ENCODE measurements at regions not wholly inside any gene's neighbourhood (a gene's known extent, or its start where the extent isn't known, plus 50 kb on each side); places are given as distances from the start of the nearest gene placed in this dataset.

DNA sequence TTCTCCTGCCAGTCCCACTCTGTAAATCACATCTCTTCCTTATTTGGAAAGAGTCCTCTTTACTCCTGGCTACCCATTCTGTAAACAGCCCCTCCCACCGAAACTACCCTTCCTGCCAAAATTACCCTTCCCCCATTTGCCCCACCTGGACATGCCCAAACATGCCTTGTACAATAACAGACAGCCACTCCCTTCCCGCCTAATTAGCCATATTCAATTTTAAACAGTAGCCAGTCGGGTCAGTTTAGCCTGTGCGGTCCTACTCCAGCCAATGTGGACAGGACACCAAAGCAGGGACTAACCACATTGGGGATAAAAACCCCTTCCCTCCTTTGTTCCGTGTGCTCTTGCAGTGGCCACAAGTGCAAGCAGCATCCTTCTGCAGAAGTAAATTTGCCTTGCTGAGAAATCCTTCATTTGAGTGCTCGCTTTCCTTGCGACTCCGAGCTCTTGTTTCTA, 56.3 kb upstream of the MAP10 start:
- no peak for DNase-seq
- WGBS, 2 donors = 84 to 85% methylated on average over 8 of the region's 8 CpGs
- H3K9me3 ChIP-seq (ENCODE audit: control insufficient read depth in 4 of 4, insufficient read depth in 3 of 4, low read length in 3 of 4) = peaks cover 0 to 13% (median 6%) of the 10 kb centered on the region in 4 donors
- H3K4me1 ChIP-seq (ENCODE audit: control insufficient read depth in 5 of 5, insufficient read depth in 5 of 5, low read length in 5 of 5) = peaks cover 0 to 4% (median 0%) of the 10 kb centered on the region in 5 donors
- no peak for ATAC-seq (ENCODE audit: insufficient read depth, low FRiP score)
- H3K27ac ChIP-seq (ENCODE audit: low read depth in 1 of 2, low read length in 1 of 2) = no peak overlapping the region
- no peaks in the 10 kb centered on the region for H3K27me3 ChIP-seq (ENCODE audit: control insufficient read depth in 3 of 3, insufficient read depth in 3 of 3, low read length in 2 of 3)
- H3K4me3 ChIP-seq = no peak overlapping the region
- H3K9ac ChIP-seq (ENCODE audit: insufficient read depth in 1 of 2, low read length in 2 of 2) = no peak overlapping the region
- TF ChIP-seq, protein P1, sequence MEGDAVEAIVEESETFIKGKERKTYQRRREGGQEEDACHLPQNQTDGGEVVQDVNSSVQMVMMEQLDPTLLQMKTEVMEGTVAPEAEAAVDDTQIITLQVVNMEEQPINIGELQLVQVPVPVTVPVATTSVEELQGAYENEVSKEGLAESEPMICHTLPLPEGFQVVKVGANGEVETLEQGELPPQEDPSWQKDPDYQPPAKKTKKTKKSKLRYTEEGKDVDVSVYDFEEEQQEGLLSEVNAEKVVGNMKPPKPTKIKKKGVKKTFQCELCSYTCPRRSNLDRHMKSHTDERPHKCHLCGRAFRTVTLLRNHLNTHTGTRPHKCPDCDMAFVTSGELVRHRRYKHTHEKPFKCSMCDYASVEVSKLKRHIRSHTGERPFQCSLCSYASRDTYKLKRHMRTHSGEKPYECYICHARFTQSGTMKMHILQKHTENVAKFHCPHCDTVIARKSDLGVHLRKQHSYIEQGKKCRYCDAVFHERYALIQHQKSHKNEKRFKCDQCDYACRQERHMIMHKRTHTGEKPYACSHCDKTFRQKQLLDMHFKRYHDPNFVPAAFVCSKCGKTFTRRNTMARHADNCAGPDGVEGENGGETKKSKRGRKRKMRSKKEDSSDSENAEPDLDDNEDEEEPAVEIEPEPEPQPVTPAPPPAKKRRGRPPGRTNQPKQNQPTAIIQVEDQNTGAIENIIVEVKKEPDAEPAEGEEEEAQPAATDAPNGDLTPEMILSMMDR (IDR thresholded peaks at IDR 0.05; ENCODE audit: control extremely low read depth, extremely low read depth) = no peak
- H3K36me3 ChIP-seq (ENCODE audit: control insufficient read depth in 4 of 4, insufficient read depth in 4 of 4, low read length in 4 of 4) = no peaks in the 10 kb centered on the region

DNA sequence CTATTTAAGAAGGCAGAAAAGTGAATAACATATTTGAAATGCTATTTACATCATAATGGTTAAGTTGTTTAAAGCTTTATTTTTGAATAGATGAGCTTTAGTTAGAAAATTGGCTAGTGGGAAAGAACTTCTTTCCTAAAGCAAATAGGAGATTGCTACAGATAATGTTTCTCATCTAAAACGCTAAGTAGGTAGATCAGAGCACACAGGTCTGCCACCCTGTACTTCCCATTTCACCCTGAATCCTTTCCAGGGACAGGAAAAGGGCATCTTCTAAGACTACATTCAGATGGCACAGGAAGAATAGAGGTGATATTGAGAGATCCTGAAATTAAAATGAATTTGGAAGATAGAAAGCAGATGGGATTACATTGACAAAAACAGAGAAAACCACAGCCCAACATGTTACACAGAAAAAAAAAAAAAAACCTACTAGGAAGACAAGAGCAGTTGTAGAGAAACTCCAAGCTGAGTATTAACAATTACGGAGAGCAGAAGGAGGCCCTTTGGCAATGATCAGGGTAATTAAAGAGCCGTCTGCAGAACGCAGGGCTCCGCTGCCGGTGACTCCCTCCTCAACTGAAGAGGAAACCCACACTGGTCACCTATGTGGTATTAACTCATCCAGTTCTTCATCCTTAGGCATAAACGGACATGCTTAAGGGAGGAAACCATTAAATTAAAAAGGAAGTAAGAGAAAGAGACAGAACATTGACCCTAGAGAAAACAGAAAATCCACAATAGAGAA, 53.6 kb upstream of the MAP10 start:
- H3K36me3 ChIP-seq (ENCODE audit: control insufficient read depth in 4 of 4, insufficient read depth in 4 of 4, low read length in 4 of 4) = no peaks in the 10 kb centered on the region
- peak in 2 of 3 donors; percentile 40 to 68 for DNase-seq
- H3K9ac ChIP-seq (ENCODE audit: insufficient read depth in 1 of 2, low read length in 2 of 2) = no peak overlapping the region
- TF ChIP-seq, protein P1 (IDR thresholded peaks at IDR 0.05; ENCODE audit: control extremely low read depth, extremely low read depth) = no peak
- H3K27ac ChIP-seq (ENCODE audit: low read depth in 1 of 2, low read length in 1 of 2) = no peak overlapping the region
- ATAC-seq (ENCODE audit: insufficient read depth, low FRiP score) = no peak
- H3K9me3 ChIP-seq (ENCODE audit: control insufficient read depth in 4 of 4, insufficient read depth in 3 of 4, low read length in 3 of 4) = peaks cover 0 to 13% (median 6%) of the 10 kb centered on the region in 4 donors
- no peaks in the 10 kb centered on the region for H3K27me3 ChIP-seq (ENCODE audit: control insufficient read depth in 3 of 3, insufficient read depth in 3 of 3, low read length in 2 of 3)
- WGBS, 2 donors = 13 to 41% methylated on average over 7 of the region's 7 CpGs
- peaks cover 0 to 4% (median 0%) of the 10 kb centered on the region in 5 donors for H3K4me1 ChIP-seq (ENCODE audit: control insufficient read depth in 5 of 5, insufficient read depth in 5 of 5, low read length in 5 of 5)
- no peak overlapping the region for H3K4me3 ChIP-seq

DNA sequence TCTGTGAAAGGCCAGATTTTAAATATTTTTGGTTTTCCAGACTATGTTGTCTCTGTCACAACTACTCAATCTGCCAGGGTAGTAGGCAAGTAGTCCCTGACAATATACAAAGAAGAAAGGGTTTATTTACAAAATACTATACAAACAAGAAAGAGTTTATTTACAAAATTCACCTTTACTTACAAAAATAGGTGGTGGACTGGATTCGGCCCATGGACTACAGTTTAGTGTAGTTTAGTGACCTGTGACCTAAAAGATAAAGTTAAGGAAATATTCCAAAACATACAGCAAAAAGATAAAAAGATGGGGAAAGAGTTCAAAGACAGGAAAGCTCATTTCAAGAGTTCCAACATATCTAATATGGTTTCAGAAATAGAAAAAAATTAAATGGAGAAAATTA, 52.9 kb upstream of the MAP10 start:
- Histone ChIP-seq H3K27ac (ENCODE audit: low read depth in 1 of 2, low read length in 1 of 2) (no peak overlapping the region), H3K4me1 (ENCODE audit: control insufficient read depth in 5 of 5, insufficient read depth in 5 of 5, low read length in 5 of 5) (peaks cover 0 to 4% (median 0%) of the 10 kb centered on the region in 5 donors), H3K9me3 (ENCODE audit: control insufficient read depth in 4 of 4, insufficient read depth in 3 of 4, low read length in 3 of 4) (peaks cover 0 to 11% (median 4%) of the 10 kb centered on the region in 4 donors), H3K4me3 (no peak overlapping the region), H3K27me3 (ENCODE audit: control insufficient read depth in 3 of 3, insufficient read depth in 3 of 3, low read length in 2 of 3) (no peaks in the 10 kb centered on the region), H3K9ac (ENCODE audit: insufficient read depth in 1 of 2, low read length in 2 of 2) (no peak overlapping the region), H3K36me3 (ENCODE audit: control insufficient read depth in 4 of 4, insufficient read depth in 4 of 4, low read length in 4 of 4) (no peaks in the 10 kb centered on the region)
- ATAC-seq (ENCODE audit: insufficient read depth, low FRiP score) (no peak), DNase-seq (no peak)
- 56 to 69% methylated on average over 1 of the region's 1 CpG for WGBS, 2 donors
- TF ChIP-seq, protein P1 (IDR thresholded peaks at IDR 0.05; ENCODE audit: control extremely low read depth, extremely low read depth) = no peak

All from lung (tissue), 11 donors.